Tibial nerve (tissue), 4 donors: ENCODE measurements at regions not wholly inside any gene's neighbourhood (a gene's known extent, or its start where the extent isn't known, plus 50 kb on each side); places are given as distances from the start of the nearest gene placed in this dataset.

Source experiments
- DNase-seq, 2 donors: peaks; one replicate each; pipeline ENCODE4 v3.0.0-alpha.2; 2019; ENCODE audit warnings: low spot score in 2 of 2
- H3K27ac ChIP-seq, 4 donors: fragments of 200-600 bp; sonication (generic) in 3 of 4; one replicate each; pipeline ENCODE4 v1.5.1; 2017 to 2019; ENCODE audit warnings: mild to moderate bottlenecking in 1 of 4
- H3K27me3 ChIP-seq, 2 donors: fragments of 200-600 bp; sonication (generic) in 1 of 2; one replicate each; pipeline versions ENCODE4 v1.5.1 to v1.6.0; 2017 to 2019
- H3K36me3 ChIP-seq, 3 donors: fragments of 200-600 bp; sonication (generic); one replicate each; pipeline ENCODE4 v1.5.1; 2018 to 2019
- H3K4me1 ChIP-seq, 4 donors: fragments of 200-600 bp; sonication (generic) in 3 of 4; one replicate each; pipeline ENCODE4 v1.5.1; 2017 to 2019
- H3K4me3 ChIP-seq, 4 donors: fragments of 200-600 bp; sonication (generic) in 3 of 4; one replicate each; pipeline ENCODE4 v1.5.1; 2017 to 2019; ENCODE audit warnings: mild to moderate bottlenecking in 1 of 4, moderate library complexity in 1 of 4
- H3K9me3 ChIP-seq, 4 donors: fragments of 200-600 bp; sonication (generic) in 3 of 4; one replicate each; pipeline ENCODE4 v1.5.1; 2017 to 2019
- CTCF ChIP-seq, 5 experiments: fragments of 200-600 bp in 3 of 5; fragments of 450-650 bp in 2 of 5; sonication (generic) in 3 of 5; IDR thresholded peaks; one replicate each; pipeline ENCODE4 v1.5.1; 2016 to 2019; ENCODE audit warnings: antibody characterized with exemption in 5 of 5, mild to moderate bottlenecking in 3 of 5, moderate library complexity in 2 of 5
- EP300 ChIP-seq, 2 donors: sonication (generic); formaldehyde crosslinking; IDR thresholded peaks; one replicate each; pipeline ENCODE4 v1.6.1; 2017; ENCODE audit warnings: antibody characterized with exemption in 2 of 2, mild to moderate bottlenecking in 1 of 2
- POLR2A ChIP-seq, 2 donors: fragments of 450-650 bp; IDR thresholded peaks; one replicate each; pipeline ENCODE4 v1.6.1; 2017; ENCODE audit warnings: antibody characterized with exemption in 2 of 2, mild to moderate bottlenecking in 2 of 2, moderate library complexity in 2 of 2
- WGBS, 2 donors: methylation state at CpG; one replicate each; pipeline ENCODE4 v1.1.5; 2018; 5-methylcytosine and 5-hydroxymethylcytosine counted together

- Histone ChIP-seq H3K4me3 (no peak overlapping the region), H3K36me3 (no peaks in the 10 kb centered on the region), H3K27me3 (no peaks in the 10 kb centered on the region), H3K4me1 (peaks cover 0 to 71% (median 31%) of the 10 kb centered on the region in 4 donors), H3K9me3 (no peaks in the 10 kb centered on the region), H3K27ac (peak overlapping the region in 2 of 4 donors; percentile 93 to 95)
- WGBS, 2 donors: 84 to 85% methylated on average over 2 of the region's 2 CpGs
- no peak for DNase-seq
- TF ChIP-seq EP300 (IDR thresholded peaks at IDR 0.05) (no peak), CTCF (IDR thresholded peaks at IDR 0.05) (no peak), POLR2A (IDR thresholded peaks at IDR 0.05) (no peak)
Measured at GRCh38 chr9:35540315-35540714, 50.4 kb downstream of the RUSC2 start.

- no peak for DNase-seq
- H3K4me1 ChIP-seq: peaks cover 0 to 71% (median 11%) of the 10 kb centered on the region in 4 donors
- H3K9me3 ChIP-seq: no peaks in the 10 kb centered on the region
- no peak overlapping the region for H3K27ac ChIP-seq
- TF ChIP-seq POLR2A (IDR thresholded peaks at IDR 0.05) (no peak), CTCF (IDR thresholded peaks at IDR 0.05) (no peak), EP300 (IDR thresholded peaks at IDR 0.05) (no peak)
- peaks cover 0 to 30% (median 0%) of the 10 kb centered on the region in 3 donors for H3K36me3 ChIP-seq
- WGBS, 2 donors: 86 to 89% methylated on average over 5 to 6 of the region's 6 CpGs
- no peaks in the 10 kb centered on the region for H3K27me3 ChIP-seq
- H3K4me3 ChIP-seq: no peak overlapping the region
Measured at GRCh38 chr9:35546853-35547252, 56.9 kb downstream of the RUSC2 start.

GRCh38 chr9:35547889-35548418 is 57.1 kb upstream of the TESK1 start:
- H3K27ac ChIP-seq: no peak overlapping the region
- no peak for DNase-seq
- no peaks in the 10 kb centered on the region for H3K9me3 ChIP-seq
- peaks cover 0 to 75% (median 11%) of the 10 kb centered on the region in 4 donors for H3K4me1 ChIP-seq
- H3K36me3 ChIP-seq: peaks cover 0 to 30% (median 0%) of the 10 kb centered on the region in 3 donors
- no peak for TF ChIP-seq POLR2A (IDR thresholded peaks at IDR 0.05)
- TF ChIP-seq CTCF (IDR thresholded peaks at IDR 0.05): no peak
- no peak for TF ChIP-seq EP300 (IDR thresholded peaks at IDR 0.05)
- WGBS, 2 donors: 90 to 93% methylated on average over 14 to 16 of the region's 16 CpGs
- H3K27me3 ChIP-seq: no peaks in the 10 kb centered on the region
- H3K4me3 ChIP-seq: no peak overlapping the region

GRCh38 chr9:35548571-35548970 is 56.5 kb upstream of the TESK1 start:
- H3K27me3 ChIP-seq: no peaks in the 10 kb centered on the region
- H3K9me3 ChIP-seq: no peaks in the 10 kb centered on the region
- no peak overlapping the region for H3K27ac ChIP-seq
- peaks cover 0 to 75% (median 15%) of the 10 kb centered on the region in 4 donors for H3K4me1 ChIP-seq
- no peak for DNase-seq
- no peak overlapping the region for H3K4me3 ChIP-seq
- 90 to 92% methylated on average over 1 of the region's 1 CpG for WGBS, 2 donors
- no peak for TF ChIP-seq CTCF (IDR thresholded peaks at IDR 0.05)
- no peak for TF ChIP-seq EP300 (IDR thresholded peaks at IDR 0.05)
- peaks cover 0 to 30% (median 0%) of the 10 kb centered on the region in 3 donors for H3K36me3 ChIP-seq

- no peak for DNase-seq
- no peaks in the 10 kb centered on the region for H3K9me3 ChIP-seq
- H3K27me3 ChIP-seq: no peaks in the 10 kb centered on the region
- WGBS, 2 donors: 62 to 64% methylated on average over 4 of the region's 4 CpGs
- peaks cover 0 to 30% (median 0%) of the 10 kb centered on the region in 3 donors for H3K36me3 ChIP-seq
- no peak overlapping the region for H3K4me3 ChIP-seq
- H3K27ac ChIP-seq: no peak overlapping the region
- H3K4me1 ChIP-seq: peaks cover 0 to 77% (median 17%) of the 10 kb centered on the region in 4 donors
- TF ChIP-seq POLR2A (IDR thresholded peaks at IDR 0.05) (no peak), CTCF (IDR thresholded peaks at IDR 0.05) (no peak), EP300 (IDR thresholded peaks at IDR 0.05) (no peak)
Measured at GRCh38 chr9:35549441-35549840, 55.6 kb upstream of the TESK1 start.
